Upper lobe of right lung (tissue), 1 donor: ENCODE measurements at regions not wholly inside any gene's neighbourhood (a gene's known extent, or its start where the extent isn't known, plus 50 kb on each side); places are given as distances from the start of the nearest gene placed in this dataset.
"Not testable (repeated sequence)": the region's sequence is repeated elsewhere in the genome, so short reads cannot be mapped to it uniquely, and the experiment has no call there.

ENCODE experiments used
- ATAC-seq: fragments of 200-7000 bp; cut with Tn5 transposase; one replicate; pipeline ENCODE4 v1.9.1; 2020; ENCODE audit warnings: mild to moderate bottlenecking, moderate library complexity
- DNase-seq: peaks from one replicate; pipeline ENCODE4 v3.0.0-alpha.2; 2020
- H3K27ac ChIP-seq: fragments of 200-600 bp; one replicate; pipeline ENCODE4 v1.8.0; 2022
- H3K27me3 ChIP-seq: fragments of 200-600 bp; one replicate; pipeline ENCODE4 v1.8.0; 2022; ENCODE audit warnings: mild to moderate bottlenecking
- H3K36me3 ChIP-seq: fragments of 200-600 bp; one replicate; pipeline ENCODE4 v1.8.0; 2022
- H3K4me1 ChIP-seq: fragments of 200-600 bp; one replicate; pipeline ENCODE4 v1.8.0; 2022
- H3K4me3 ChIP-seq: fragments of 200-600 bp; one replicate; pipeline ENCODE4 v1.8.0; 2022; ENCODE audit warnings: mild to moderate bottlenecking
- H3K9me3 ChIP-seq: fragments of 200-600 bp; one replicate; pipeline ENCODE4 v1.8.0; 2022
- CTCF ChIP-seq: fragments of 200-600 bp; IDR thresholded peaks from one replicate; pipeline ENCODE4 v1.8.0; 2022; ENCODE audit warnings: antibody characterized with exemption
- intact Hi-C: fragments of 100-400 bp; cut with DNase I; formaldehyde crosslinking; loops from one replicate; pipeline ENCODE4 v1.11.0; 2022
- donor health status: DM: no; HTN: yes; CAD: no; lungs with severe emphysema.

GRCh38 chr4:101651778-101652177, 138.8 kb upstream of the BANK1 start:
- ATAC-seq (no peak), DNase-seq (no peak)
- Histone ChIP-seq H3K27ac (no peak overlapping the region), H3K9me3 (no peaks in the 10 kb centered on the region), H3K4me1 (no peaks in the 10 kb centered on the region), H3K27me3 (no peaks in the 10 kb centered on the region), H3K4me3 (no peak overlapping the region), H3K36me3 (no peaks in the 10 kb centered on the region)
- intact Hi-C loops, result no loop called here
- TF ChIP-seq CTCF, result no peak

GRCh38 chr4:101649790-101650515, 140.6 kb upstream of the BANK1 start:
- no peak for DNase-seq
- ATAC-seq, result peak; percentile 9

GRCh38 chr4:101647710-101648034, 142.9 kb upstream of the BANK1 start:
- H3K27me3 ChIP-seq, result no peaks in the 10 kb centered on the region

More at GRCh38 chr4:101649790-101650515, 140.6 kb upstream of the BANK1 start:
- no peak for TF ChIP-seq CTCF
- intact Hi-C loops, result no loop called here
- H3K36me3 ChIP-seq, result no peaks in the 10 kb centered on the region
- no peaks in the 10 kb centered on the region for H3K4me1 ChIP-seq
- H3K27me3 ChIP-seq, result no peaks in the 10 kb centered on the region
- H3K9me3 ChIP-seq, result no peaks in the 10 kb centered on the region
- H3K4me3 ChIP-seq, result no peak overlapping the region
- H3K27ac ChIP-seq, result no peak overlapping the region

GRCh38 chr4:101644516-101644915, 146.0 kb upstream of the BANK1 start:
- Histone ChIP-seq H3K4me3 (no peak overlapping the region), H3K27ac (no peak overlapping the region)

More at GRCh38 chr4:101647710-101648034, 142.9 kb upstream of the BANK1 start:
- DNase-seq (no peak), ATAC-seq (no peak)
- Histone ChIP-seq H3K4me1 (no peaks in the 10 kb centered on the region), H3K36me3 (no peaks in the 10 kb centered on the region), H3K4me3 (no peak overlapping the region), H3K9me3 (no peaks in the 10 kb centered on the region), H3K27ac (no peak overlapping the region)
- intact Hi-C loops, result no loop called here
- TF ChIP-seq CTCF, result no peak

GRCh38 chr4:101643186-101643837, 147.2 kb upstream of the BANK1 start:
- no peaks in the 10 kb centered on the region for H3K4me1 ChIP-seq
- H3K27me3 ChIP-seq, result no peaks in the 10 kb centered on the region
- H3K36me3 ChIP-seq, result no peaks in the 10 kb centered on the region
- intact Hi-C loops, result no loop called here
- no peaks in the 10 kb centered on the region for H3K9me3 ChIP-seq
- ATAC-seq, result no peak
- no peak for DNase-seq
- no peak overlapping the region for H3K4me3 ChIP-seq
- TF ChIP-seq CTCF, result no peak
- no peak overlapping the region for H3K27ac ChIP-seq

More at GRCh38 chr4:101644516-101644915, 146.0 kb upstream of the BANK1 start:
- no peaks in the 10 kb centered on the region for H3K4me1 ChIP-seq
- H3K36me3 ChIP-seq, result no peaks in the 10 kb centered on the region
- no peak for TF ChIP-seq CTCF
- no peak for ATAC-seq
- H3K9me3 ChIP-seq, result no peaks in the 10 kb centered on the region
- no peaks in the 10 kb centered on the region for H3K27me3 ChIP-seq
- intact Hi-C loops, result no loop called here
- DNase-seq, result no peak

GRCh38 chr4:101632766-101633165, 157.8 kb upstream of the BANK1 start:
- H3K27ac ChIP-seq, DNase-seq, intact Hi-C loops, H3K9me3 ChIP-seq, H3K4me1 ChIP-seq, H3K27me3 ChIP-seq, H3K4me3 ChIP-seq, H3K36me3 ChIP-seq, ATAC-seq: not testable (repeated sequence)
